ENCODE measurements at regions not wholly inside any gene's neighbourhood (a gene's known extent, or its start where the extent isn't known, plus 50 kb on each side); places are given as distances from the start of the nearest gene placed in this dataset.

DNA sequence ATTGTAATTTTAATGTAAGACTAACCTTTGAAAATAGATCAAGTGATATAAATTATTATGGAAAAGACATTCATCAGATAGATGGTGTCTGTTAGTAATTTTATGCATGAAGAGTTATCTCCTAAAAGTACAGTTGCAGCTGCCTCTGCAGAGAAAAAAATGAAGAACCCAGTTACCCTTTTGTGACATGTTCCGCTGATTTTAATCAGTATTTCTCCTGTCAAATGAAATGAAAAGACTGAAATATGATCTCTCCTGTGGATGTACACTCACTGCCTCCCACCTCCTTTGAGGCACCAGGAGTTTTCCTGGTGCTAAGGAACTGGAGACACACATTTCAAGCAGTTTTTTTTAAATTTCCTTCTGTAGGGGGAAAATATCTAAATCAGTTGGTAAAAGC lies 277.4 kb downstream of the KIF4B start (continued):
- TF ChIP-seq, protein P1, sequence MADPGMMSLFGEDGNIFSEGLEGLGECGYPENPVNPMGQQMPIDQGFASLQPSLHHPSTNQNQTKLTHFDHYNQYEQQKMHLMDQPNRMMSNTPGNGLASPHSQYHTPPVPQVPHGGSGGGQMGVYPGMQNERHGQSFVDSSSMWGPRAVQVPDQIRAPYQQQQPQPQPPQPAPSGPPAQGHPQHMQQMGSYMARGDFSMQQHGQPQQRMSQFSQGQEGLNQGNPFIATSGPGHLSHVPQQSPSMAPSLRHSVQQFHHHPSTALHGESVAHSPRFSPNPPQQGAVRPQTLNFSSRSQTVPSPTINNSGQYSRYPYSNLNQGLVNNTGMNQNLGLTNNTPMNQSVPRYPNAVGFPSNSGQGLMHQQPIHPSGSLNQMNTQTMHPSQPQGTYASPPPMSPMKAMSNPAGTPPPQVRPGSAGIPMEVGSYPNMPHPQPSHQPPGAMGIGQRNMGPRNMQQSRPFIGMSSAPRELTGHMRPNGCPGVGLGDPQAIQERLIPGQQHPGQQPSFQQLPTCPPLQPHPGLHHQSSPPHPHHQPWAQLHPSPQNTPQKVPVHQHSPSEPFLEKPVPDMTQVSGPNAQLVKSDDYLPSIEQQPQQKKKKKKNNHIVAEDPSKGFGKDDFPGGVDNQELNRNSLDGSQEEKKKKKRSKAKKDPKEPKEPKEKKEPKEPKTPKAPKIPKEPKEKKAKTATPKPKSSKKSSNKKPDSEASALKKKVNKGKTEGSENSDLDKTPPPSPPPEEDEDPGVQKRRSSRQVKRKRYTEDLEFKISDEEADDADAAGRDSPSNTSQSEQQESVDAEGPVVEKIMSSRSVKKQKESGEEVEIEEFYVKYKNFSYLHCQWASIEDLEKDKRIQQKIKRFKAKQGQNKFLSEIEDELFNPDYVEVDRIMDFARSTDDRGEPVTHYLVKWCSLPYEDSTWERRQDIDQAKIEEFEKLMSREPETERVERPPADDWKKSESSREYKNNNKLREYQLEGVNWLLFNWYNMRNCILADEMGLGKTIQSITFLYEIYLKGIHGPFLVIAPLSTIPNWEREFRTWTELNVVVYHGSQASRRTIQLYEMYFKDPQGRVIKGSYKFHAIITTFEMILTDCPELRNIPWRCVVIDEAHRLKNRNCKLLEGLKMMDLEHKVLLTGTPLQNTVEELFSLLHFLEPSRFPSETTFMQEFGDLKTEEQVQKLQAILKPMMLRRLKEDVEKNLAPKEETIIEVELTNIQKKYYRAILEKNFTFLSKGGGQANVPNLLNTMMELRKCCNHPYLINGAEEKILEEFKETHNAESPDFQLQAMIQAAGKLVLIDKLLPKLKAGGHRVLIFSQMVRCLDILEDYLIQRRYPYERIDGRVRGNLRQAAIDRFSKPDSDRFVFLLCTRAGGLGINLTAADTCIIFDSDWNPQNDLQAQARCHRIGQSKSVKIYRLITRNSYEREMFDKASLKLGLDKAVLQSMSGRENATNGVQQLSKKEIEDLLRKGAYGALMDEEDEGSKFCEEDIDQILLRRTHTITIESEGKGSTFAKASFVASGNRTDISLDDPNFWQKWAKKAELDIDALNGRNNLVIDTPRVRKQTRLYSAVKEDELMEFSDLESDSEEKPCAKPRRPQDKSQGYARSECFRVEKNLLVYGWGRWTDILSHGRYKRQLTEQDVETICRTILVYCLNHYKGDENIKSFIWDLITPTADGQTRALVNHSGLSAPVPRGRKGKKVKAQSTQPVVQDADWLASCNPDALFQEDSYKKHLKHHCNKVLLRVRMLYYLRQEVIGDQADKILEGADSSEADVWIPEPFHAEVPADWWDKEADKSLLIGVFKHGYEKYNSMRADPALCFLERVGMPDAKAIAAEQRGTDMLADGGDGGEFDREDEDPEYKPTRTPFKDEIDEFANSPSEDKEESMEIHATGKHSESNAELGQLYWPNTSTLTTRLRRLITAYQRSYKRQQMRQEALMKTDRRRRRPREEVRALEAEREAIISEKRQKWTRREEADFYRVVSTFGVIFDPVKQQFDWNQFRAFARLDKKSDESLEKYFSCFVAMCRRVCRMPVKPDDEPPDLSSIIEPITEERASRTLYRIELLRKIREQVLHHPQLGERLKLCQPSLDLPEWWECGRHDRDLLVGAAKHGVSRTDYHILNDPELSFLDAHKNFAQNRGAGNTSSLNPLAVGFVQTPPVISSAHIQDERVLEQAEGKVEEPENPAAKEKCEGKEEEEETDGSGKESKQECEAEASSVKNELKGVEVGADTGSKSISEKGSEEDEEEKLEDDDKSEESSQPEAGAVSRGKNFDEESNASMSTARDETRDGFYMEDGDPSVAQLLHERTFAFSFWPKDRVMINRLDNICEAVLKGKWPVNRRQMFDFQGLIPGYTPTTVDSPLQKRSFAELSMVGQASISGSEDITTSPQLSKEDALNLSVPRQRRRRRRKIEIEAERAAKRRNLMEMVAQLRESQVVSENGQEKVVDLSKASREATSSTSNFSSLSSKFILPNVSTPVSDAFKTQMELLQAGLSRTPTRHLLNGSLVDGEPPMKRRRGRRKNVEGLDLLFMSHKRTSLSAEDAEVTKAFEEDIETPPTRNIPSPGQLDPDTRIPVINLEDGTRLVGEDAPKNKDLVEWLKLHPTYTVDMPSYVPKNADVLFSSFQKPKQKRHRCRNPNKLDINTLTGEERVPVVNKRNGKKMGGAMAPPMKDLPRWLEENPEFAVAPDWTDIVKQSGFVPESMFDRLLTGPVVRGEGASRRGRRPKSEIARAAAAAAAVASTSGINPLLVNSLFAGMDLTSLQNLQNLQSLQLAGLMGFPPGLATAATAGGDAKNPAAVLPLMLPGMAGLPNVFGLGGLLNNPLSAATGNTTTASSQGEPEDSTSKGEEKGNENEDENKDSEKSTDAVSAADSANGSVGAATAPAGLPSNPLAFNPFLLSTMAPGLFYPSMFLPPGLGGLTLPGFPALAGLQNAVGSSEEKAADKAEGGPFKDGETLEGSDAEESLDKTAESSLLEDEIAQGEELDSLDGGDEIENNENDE (IDR thresholded peaks at IDR 0.05; ENCODE audit: insufficient replicate concordance, low read length): no peak
- TF ChIP-seq CHD1 (IDR thresholded peaks at IDR 0.05; ENCODE audit: low read depth, low read length): no peak

Measured in H1 (cell line).